ENCODE measurements at regions not wholly inside any gene's neighbourhood (a gene's known extent, or its start where the extent isn't known, plus 50 kb on each side); places are given as distances from the start of the nearest gene placed in this dataset.

DNA sequence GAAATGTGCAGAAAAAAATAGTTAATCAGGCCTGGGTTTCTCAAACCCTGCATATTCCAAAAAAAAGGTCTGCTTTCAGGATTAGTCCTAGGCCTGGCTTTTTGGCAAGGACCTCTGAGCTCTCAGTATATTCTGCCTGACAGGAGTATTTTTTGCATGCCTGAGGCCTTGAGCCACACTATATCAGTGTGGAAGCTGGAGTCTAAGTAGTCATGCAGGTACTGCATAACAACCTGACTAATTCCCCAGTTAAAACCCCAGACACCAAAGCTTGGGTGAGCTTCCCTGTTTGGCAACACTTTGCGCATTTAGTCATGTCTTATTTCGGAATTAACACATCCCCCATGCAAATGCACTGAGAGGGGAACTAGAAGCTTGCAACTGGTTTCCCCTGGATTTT is 359.5 kb downstream of the CETN3 start (continued):
- TF ChIP-seq CHD7 (IDR thresholded peaks at IDR 0.05; ENCODE audit: insufficient replicate concordance, low read length) (no peak), KDM4A (IDR thresholded peaks at IDR 0.05; ENCODE audit: low read depth, low read length, severe bottlenecking) (no peak), YY1 (IDR thresholded peaks at IDR 0.05; ENCODE audit: low read depth, low read length) (no peak)
- TF ChIP-seq, protein P1, sequence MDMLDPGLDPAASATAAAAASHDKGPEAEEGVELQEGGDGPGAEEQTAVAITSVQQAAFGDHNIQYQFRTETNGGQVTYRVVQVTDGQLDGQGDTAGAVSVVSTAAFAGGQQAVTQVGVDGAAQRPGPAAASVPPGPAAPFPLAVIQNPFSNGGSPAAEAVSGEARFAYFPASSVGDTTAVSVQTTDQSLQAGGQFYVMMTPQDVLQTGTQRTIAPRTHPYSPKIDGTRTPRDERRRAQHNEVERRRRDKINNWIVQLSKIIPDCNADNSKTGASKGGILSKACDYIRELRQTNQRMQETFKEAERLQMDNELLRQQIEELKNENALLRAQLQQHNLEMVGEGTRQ (IDR thresholded peaks at IDR 0.05; ENCODE audit: low read length): no peak
